ENCODE measurements at regions not wholly inside any gene's neighbourhood (a gene's known extent, or its start where the extent isn't known, plus 50 kb on each side); places are given as distances from the start of the nearest gene placed in this dataset.

DNA sequence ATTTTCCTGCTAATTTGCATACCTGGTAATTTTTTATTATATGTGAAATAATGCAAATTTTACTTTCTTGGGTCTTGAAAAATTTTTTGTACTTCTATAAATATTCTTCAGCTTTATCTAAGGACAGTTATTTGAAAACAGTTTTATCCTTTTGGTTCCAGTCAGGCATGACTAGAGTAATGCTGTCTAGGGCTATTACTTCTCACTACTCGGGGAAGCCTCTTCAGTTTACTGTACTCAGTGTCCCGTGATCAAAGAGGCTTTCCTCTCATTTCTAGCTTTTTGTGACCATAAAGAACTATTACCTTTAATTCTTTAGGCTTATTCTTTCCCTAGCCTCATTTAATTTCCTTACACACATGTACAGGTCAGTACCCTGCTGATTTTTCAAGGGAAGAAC is 153.8 kb upstream of the HDAC9 start:
- Histone ChIP-seq H3K36me3 (ENCODE audit: control insufficient read depth, insufficient read depth, low read length) (no peaks in the 10 kb centered on the region), H3K9me3 (ENCODE audit: control insufficient read depth, insufficient read depth, low read length) (no peaks in the 10 kb centered on the region), H3K27ac (ENCODE audit: low read depth, low read length) (no peak overlapping the region), H3K27me3 (ENCODE audit: control insufficient read depth, insufficient read depth, low read length) (no peaks in the 10 kb centered on the region), H3K4me3 (ENCODE audit: low read depth, low read length) (no peak overlapping the region), H3K4me1 (ENCODE audit: control insufficient read depth, insufficient read depth, low read length) (no peaks in the 10 kb centered on the region)
- 80% methylated on average over 2 of the region's 2 CpGs for WGBS (ENCODE audit: insufficient coverage)
- DNase-seq (ENCODE audit: low read depth in 4 of 6, low spot score in 6 of 6), result no peak

DNA sequence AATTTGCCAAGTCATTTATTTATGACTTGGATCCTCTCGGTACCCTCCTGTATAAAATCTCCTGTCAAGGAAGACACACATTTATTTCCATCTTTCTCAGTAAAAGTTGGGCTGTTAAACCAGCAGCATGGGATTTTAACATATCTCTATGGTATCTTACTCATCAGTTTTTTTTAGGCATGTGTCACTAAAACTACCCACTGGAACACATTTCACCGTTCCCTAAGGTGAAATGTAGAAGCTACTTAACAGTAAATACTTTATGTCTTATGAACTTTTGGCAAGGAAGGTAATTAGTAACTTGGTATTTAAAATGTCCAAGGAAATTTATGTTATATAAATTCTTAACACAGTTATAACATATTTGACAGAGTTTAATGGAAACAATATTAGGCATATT is 152.5 kb upstream of the HDAC9 start:
- no peaks in the 10 kb centered on the region for H3K27me3 ChIP-seq (ENCODE audit: control insufficient read depth, insufficient read depth, low read length)
- no peak overlapping the region for H3K27ac ChIP-seq (ENCODE audit: low read depth, low read length)
- no peak for DNase-seq (ENCODE audit: low read depth in 4 of 6, low spot score in 6 of 6)
- H3K9me3 ChIP-seq (ENCODE audit: control insufficient read depth, insufficient read depth, low read length), result no peaks in the 10 kb centered on the region
- no peaks in the 10 kb centered on the region for H3K4me1 ChIP-seq (ENCODE audit: control insufficient read depth, insufficient read depth, low read length)
- WGBS (ENCODE audit: insufficient coverage), result 83% methylated on average over 1 of the region's 2 CpGs
- no peak overlapping the region for H3K4me3 ChIP-seq (ENCODE audit: low read depth, low read length)
- H3K36me3 ChIP-seq (ENCODE audit: control insufficient read depth, insufficient read depth, low read length), result no peaks in the 10 kb centered on the region

DNA sequence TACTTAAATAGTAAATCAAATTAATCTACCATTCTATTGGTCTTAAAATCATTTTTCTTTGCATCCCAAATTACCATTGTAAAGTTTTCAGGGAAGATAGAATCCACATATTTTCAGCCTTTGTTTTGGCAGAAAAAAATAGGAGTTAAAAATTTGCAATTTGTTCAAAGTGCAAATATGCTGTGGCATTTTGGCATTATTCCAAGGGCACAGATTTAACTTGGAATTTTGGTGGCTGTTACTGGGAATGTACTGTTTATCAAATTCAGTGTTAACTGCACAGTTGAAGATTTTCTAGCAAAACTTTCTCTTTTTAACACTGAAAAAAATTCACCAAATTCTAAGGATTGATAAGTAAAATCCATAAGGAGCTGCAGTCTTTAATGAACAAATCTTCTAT is 151.0 kb upstream of the HDAC9 start:
- no peak overlapping the region for H3K4me3 ChIP-seq (ENCODE audit: low read depth, low read length)
- H3K27ac ChIP-seq (ENCODE audit: low read depth, low read length), result no peak overlapping the region
- DNase-seq (ENCODE audit: low read depth in 4 of 6, low spot score in 6 of 6), result peak in 1 of 6 donors; percentile 68
- H3K4me1 ChIP-seq (ENCODE audit: control insufficient read depth, insufficient read depth, low read length), result no peaks in the 10 kb centered on the region
- H3K36me3 ChIP-seq (ENCODE audit: control insufficient read depth, insufficient read depth, low read length), result no peaks in the 10 kb centered on the region
- H3K27me3 ChIP-seq (ENCODE audit: control insufficient read depth, insufficient read depth, low read length), result no peaks in the 10 kb centered on the region
- no peaks in the 10 kb centered on the region for H3K9me3 ChIP-seq (ENCODE audit: control insufficient read depth, insufficient read depth, low read length)

- no peaks in the 10 kb centered on the region for H3K4me1 ChIP-seq (ENCODE audit: control insufficient read depth, insufficient read depth, low read length)
- H3K9me3 ChIP-seq (ENCODE audit: control insufficient read depth, insufficient read depth, low read length), result no peaks in the 10 kb centered on the region
- H3K36me3 ChIP-seq (ENCODE audit: control insufficient read depth, insufficient read depth, low read length), result no peaks in the 10 kb centered on the region
- DNase-seq (ENCODE audit: low read depth in 4 of 6, low spot score in 6 of 6), result peak; percentile 38 to 96 (median 70)
- H3K4me3 ChIP-seq (ENCODE audit: low read depth, low read length), result no peak overlapping the region
- WGBS (ENCODE audit: insufficient coverage), result no CpG with 5 or more reads among the region's 3 CpGs
- H3K27me3 ChIP-seq (ENCODE audit: control insufficient read depth, insufficient read depth, low read length), result no peaks in the 10 kb centered on the region
- no peak overlapping the region for H3K27ac ChIP-seq (ENCODE audit: low read depth, low read length)
Observed at GRCh38 chr7:18345641-18346234, 149.8 kb upstream of the HDAC9 start.

GRCh38 chr7:18347170-18347569 is 148.4 kb upstream of the HDAC9 start:
- H3K27ac ChIP-seq (ENCODE audit: low read depth, low read length), result no peak overlapping the region
- H3K36me3 ChIP-seq (ENCODE audit: control insufficient read depth, insufficient read depth, low read length), result no peaks in the 10 kb centered on the region
- no peak overlapping the region for H3K4me3 ChIP-seq (ENCODE audit: low read depth, low read length)
- no peaks in the 10 kb centered on the region for H3K4me1 ChIP-seq (ENCODE audit: control insufficient read depth, insufficient read depth, low read length)
- no peaks in the 10 kb centered on the region for H3K9me3 ChIP-seq (ENCODE audit: control insufficient read depth, insufficient read depth, low read length)
- DNase-seq (ENCODE audit: low read depth in 4 of 6, low spot score in 6 of 6), result no peak
- no peaks in the 10 kb centered on the region for H3K27me3 ChIP-seq (ENCODE audit: control insufficient read depth, insufficient read depth, low read length)

DNA sequence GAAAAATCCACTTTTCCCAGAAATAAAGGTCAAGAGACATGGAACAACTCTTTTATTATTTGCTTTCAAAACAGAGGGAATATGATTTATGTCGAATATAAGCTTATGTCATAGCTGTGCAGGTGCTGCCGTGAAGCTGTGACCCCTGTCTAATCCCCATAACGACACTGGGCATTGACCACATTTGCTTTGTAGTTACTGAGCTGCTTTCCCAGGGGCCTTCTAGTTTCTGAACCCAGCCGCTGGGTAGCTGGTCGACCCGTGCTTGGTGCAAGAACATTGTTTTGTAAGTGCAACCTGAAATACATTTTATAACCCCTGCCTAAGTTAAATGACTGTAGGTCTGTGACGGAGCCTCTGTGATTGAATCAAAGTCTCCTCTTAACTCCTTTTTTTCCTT is 144.9 kb upstream of the HDAC9 start:
- DNase-seq (ENCODE audit: low read depth in 4 of 6, low spot score in 6 of 6), result no peak
- H3K27ac ChIP-seq (ENCODE audit: low read depth, low read length), result no peak overlapping the region
- no peaks in the 10 kb centered on the region for H3K36me3 ChIP-seq (ENCODE audit: control insufficient read depth, insufficient read depth, low read length)
- WGBS (ENCODE audit: insufficient coverage), result 33% methylated on average over 2 of the region's 7 CpGs
- H3K9me3 ChIP-seq (ENCODE audit: control insufficient read depth, insufficient read depth, low read length), result no peaks in the 10 kb centered on the region
- H3K27me3 ChIP-seq (ENCODE audit: control insufficient read depth, insufficient read depth, low read length), result no peaks in the 10 kb centered on the region
- H3K4me1 ChIP-seq (ENCODE audit: control insufficient read depth, insufficient read depth, low read length), result no peaks in the 10 kb centered on the region
- no peak overlapping the region for H3K4me3 ChIP-seq (ENCODE audit: low read depth, low read length)

DNA sequence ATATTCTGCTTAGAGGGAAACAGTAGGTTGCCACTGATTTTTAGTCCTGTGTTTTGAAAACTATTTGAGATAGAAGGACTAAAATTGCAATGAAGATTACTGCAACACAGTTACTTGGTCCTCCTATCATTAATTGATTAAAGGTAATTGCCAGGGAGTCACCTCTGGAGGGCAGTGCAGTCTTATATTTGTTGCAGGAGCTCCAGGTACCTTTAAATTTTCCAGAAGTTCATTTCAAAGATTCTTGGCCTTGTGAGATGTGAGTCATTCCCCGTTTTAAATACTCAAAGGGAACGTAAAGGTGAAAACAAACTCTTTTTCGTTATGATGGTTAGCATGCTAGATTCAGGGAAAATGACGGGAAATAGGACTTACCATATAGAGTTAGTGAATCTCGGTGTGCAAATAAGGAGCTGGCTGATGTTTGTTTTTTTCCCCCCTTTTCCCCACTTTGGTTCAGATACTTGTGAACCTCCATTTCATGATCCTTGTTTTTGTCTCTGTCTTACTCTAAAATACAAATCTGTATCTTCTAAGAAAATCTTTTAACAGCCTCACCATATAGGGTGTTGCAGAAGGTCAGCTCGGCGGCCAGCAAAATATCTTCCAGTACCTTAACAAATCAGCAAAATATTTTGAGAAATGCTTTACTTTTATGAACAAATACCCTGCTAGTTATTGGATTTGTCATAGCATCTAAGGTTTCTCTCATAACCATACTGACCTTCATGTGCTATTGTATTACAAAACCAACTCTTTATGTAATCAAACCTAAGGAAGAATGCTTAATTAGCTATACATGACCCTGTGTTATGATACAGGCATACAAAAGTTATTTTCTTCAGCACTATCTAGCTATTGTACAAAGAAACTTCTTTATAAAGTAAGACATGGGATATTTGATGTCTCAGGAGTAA is 143.0 kb upstream of the HDAC9 start:
- WGBS (ENCODE audit: insufficient coverage), result no CpG with 5 or more reads among the region's 7 CpGs
- H3K4me1 ChIP-seq (ENCODE audit: control insufficient read depth, insufficient read depth, low read length), result no peaks in the 10 kb centered on the region
- H3K27me3 ChIP-seq (ENCODE audit: control insufficient read depth, insufficient read depth, low read length), result no peaks in the 10 kb centered on the region
- peak in 3 of 6 donors; percentile 49 to 90 (median 75) for DNase-seq (ENCODE audit: low read depth in 4 of 6, low spot score in 6 of 6)
- no peak overlapping the region for H3K27ac ChIP-seq (ENCODE audit: low read depth, low read length)
- H3K4me3 ChIP-seq (ENCODE audit: low read depth, low read length), result no peak overlapping the region
- no peaks in the 10 kb centered on the region for H3K36me3 ChIP-seq (ENCODE audit: control insufficient read depth, insufficient read depth, low read length)
- no peaks in the 10 kb centered on the region for H3K9me3 ChIP-seq (ENCODE audit: control insufficient read depth, insufficient read depth, low read length)

- whole genome bisulfite sequencing (ENCODE audit: insufficient coverage), result no CpG with 5 or more reads among the region's 3 CpGs
- H3K36me3 ChIP-seq (ENCODE audit: control insufficient read depth, insufficient read depth, low read length), result no peaks in the 10 kb centered on the region
- H3K4me3 ChIP-seq (ENCODE audit: low read depth, low read length), result no peak overlapping the region
- H3K4me1 ChIP-seq (ENCODE audit: control insufficient read depth, insufficient read depth, low read length), result no peaks in the 10 kb centered on the region
- DNase-seq (ENCODE audit: low read depth in 4 of 6, low spot score in 6 of 6), result no peak
- no peaks in the 10 kb centered on the region for H3K27me3 ChIP-seq (ENCODE audit: control insufficient read depth, insufficient read depth, low read length)
- no peaks in the 10 kb centered on the region for H3K9me3 ChIP-seq (ENCODE audit: control insufficient read depth, insufficient read depth, low read length)
- H3K27ac ChIP-seq (ENCODE audit: low read depth, low read length), result no peak overlapping the region
Observed at GRCh38 chr7:18353339-18353738, 142.2 kb upstream of the HDAC9 start.

DNA sequence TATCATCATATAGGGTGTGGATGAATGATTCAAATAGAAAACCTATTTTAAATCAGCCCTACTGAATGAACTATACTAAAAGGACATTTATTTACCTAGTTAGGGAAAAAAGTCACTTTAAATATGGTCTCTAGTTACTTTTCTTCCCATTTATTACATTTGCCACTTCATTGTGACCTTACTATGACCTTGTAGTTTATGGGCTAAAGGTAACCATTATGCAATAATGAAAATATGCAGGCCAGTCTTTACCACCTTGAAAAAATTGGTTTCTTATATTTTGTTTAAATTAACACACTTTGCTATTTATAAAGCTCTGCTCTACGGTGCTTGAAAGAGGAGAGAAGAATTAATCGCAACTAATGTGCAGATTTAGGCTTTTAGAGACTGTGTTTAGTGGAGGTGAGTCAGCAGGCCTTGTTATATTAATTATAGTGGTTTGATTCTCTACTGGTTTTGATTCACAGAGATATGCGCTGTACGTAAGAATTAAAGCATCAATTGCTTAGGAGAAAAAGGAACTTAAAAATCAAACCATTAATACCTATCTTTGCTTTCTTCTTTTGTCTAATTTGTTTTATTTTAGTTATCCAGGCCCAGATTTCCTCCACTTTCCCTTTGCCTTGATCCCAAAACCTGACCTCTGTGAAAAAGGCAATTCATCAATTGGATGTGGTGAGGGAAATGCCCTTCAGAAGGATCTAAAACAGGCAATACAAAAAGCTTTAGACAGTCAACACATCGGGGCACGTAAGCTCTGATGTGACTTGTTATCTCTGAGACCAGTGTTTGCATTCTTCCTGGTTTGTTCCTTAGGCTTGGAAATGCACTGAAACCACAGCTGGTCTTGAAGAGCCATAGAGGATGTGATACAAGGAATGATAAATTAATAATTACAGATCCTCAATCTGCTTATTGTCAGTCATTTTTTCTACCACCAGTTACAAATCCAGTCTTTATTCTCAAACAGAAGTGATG is 141.2 kb upstream of the HDAC9 start:
- Histone ChIP-seq H3K27me3 (ENCODE audit: control insufficient read depth, insufficient read depth, low read length) (no peaks in the 10 kb centered on the region), H3K27ac (ENCODE audit: low read depth, low read length) (no peak overlapping the region), H3K9me3 (ENCODE audit: control insufficient read depth, insufficient read depth, low read length) (no peaks in the 10 kb centered on the region), H3K36me3 (ENCODE audit: control insufficient read depth, insufficient read depth, low read length) (no peaks in the 10 kb centered on the region), H3K4me3 (ENCODE audit: low read depth, low read length) (no peak overlapping the region), H3K4me1 (ENCODE audit: control insufficient read depth, insufficient read depth, low read length) (no peaks in the 10 kb centered on the region)
- WGBS (ENCODE audit: insufficient coverage), result 53% methylated on average over 3 of the region's 6 CpGs
- DNase-seq (ENCODE audit: low read depth in 4 of 6, low spot score in 6 of 6), result no peak

Data from spinal cord (tissue), 9 donors.